Fibroblast of lung (primary cell): ENCODE measurements at regions not wholly inside any gene's neighbourhood (a gene's known extent, or its start where the extent isn't known, plus 50 kb on each side); places are given as distances from the start of the nearest gene placed in this dataset.
"Not testable (repeated sequence)": the region's sequence is repeated elsewhere in the genome, so short reads cannot be mapped to it uniquely, and the experiment has no call there.

Experiments used
- EZH2 ChIP-seq: IDR thresholded peaks from 2 replicates; pipeline ENCODE4 v1.5.1; 2012; ENCODE audit warnings: low read length, control low read depth, mild to moderate bottlenecking; ENCODE audit errors: missing control alignments
- TF ChIP-seq, protein P1 (sequence below), 2 donors: IDR thresholded peaks in 1 of 2; conservative IDR thresholded peaks in 1 of 2; 1 replicate in 1 of 2; 2 replicates in 1 of 2; pipeline ENCODE4 v1.5.1; 2011 to 2012; ENCODE audit warnings: low read length in 2 of 2, control low read depth in 1 of 2, inconsistent platforms in 1 of 2, low read depth in 1 of 2, mild to moderate bottlenecking in 1 of 2

DNA sequence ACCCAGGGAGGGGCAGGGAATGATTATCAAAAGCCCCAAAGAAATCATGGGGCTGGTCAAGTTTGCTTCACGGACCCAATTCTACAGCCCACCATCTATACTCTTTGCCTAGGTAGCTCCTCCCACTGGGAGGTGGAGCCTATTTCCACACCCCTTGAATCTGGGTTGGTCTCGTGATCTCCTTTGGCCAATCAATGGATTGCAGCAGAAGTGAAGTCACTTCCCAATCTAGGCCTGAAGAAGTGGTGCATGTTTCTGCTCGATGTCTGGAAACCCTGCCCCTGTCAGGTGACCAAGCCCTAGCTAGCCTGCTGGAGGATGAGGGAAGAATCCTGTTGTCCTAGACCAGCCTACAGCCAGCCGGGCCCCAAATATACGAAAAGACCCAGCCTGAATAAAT is 86.3 kb upstream of the ADGRE5 start:
- TF ChIP-seq, protein P1, sequence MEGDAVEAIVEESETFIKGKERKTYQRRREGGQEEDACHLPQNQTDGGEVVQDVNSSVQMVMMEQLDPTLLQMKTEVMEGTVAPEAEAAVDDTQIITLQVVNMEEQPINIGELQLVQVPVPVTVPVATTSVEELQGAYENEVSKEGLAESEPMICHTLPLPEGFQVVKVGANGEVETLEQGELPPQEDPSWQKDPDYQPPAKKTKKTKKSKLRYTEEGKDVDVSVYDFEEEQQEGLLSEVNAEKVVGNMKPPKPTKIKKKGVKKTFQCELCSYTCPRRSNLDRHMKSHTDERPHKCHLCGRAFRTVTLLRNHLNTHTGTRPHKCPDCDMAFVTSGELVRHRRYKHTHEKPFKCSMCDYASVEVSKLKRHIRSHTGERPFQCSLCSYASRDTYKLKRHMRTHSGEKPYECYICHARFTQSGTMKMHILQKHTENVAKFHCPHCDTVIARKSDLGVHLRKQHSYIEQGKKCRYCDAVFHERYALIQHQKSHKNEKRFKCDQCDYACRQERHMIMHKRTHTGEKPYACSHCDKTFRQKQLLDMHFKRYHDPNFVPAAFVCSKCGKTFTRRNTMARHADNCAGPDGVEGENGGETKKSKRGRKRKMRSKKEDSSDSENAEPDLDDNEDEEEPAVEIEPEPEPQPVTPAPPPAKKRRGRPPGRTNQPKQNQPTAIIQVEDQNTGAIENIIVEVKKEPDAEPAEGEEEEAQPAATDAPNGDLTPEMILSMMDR (conservative IDR thresholded peaks at IDR 0.05 in 1 of 2, IDR thresholded peaks at IDR 0.05 in 1 of 2; ENCODE audit: low read depth in 1 of 2, low read length in 2 of 2), result not testable (repeated sequence)
- not testable (repeated sequence) for TF ChIP-seq EZH2
